Type B pancreatic cell (in vitro differentiated cells): ENCODE measurements at regions not wholly inside any gene's neighbourhood (a gene's known extent, or its start where the extent isn't known, plus 50 kb on each side); places are given as distances from the start of the nearest gene placed in this dataset.

Experiments
- DNase-seq: peaks from one replicate; pipeline ENCODE4 v3.0.0; 2021; ENCODE audit warnings: mixed read lengths; ENCODE audit not compliant: unreplicated experiment; ENCODE audit errors: extremely low spot score
- H3K27ac Mint-ChIP-seq: 2 replicates; pipeline ENCODE4 v1.8.0; 2021; ENCODE audit warnings: mild to moderate bottlenecking, mixed read lengths
- H3K27me3 Mint-ChIP-seq: 2 replicates; pipeline ENCODE4 v1.8.0; 2021; ENCODE audit warnings: mixed read lengths
- H3K36me3 Mint-ChIP-seq: 2 replicates; pipeline ENCODE4 v1.8.0; 2021; ENCODE audit warnings: mixed read lengths
- H3K4me1 Mint-ChIP-seq: one replicate; pipeline ENCODE4 v1.8.0; 2021; ENCODE audit warnings: mixed read lengths; ENCODE audit not compliant: unreplicated experiment
- H3K4me3 Mint-ChIP-seq: 2 replicates; pipeline ENCODE4 v1.8.0; 2021; ENCODE audit warnings: mild to moderate bottlenecking, mixed read lengths
- H3K9me3 Mint-ChIP-seq: 2 replicates; pipeline ENCODE4 v1.8.0; 2021; ENCODE audit warnings: mixed read lengths
- TF ChIP-seq, protein P1 (sequence below): fragments of 200-600 bp; sonication (generic); conservative IDR thresholded peaks from 2 replicates; pipeline ENCODE4 v1.5.0; 2021; ENCODE audit warnings: antibody characterized with exemption, mild to moderate bottlenecking

DNA sequence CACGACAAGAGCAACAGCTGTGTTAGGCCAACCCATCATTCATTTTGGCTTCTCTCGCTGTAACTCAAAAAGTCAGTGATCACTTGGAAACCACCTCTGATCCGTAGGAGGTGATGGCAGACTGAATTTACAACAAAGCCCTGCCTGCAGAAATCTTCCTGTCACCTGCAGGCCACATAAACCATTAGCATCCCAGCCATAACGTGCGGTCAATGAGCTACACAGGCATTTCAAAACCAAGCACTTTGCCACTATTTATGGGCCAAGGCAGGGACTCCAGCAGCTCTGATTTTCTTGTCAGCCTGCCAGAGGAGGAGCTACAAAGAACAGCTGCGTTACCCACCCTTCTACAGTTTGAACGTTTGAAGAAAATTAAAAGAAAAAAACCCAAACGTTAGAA is 228.1 kb upstream of the PPARGC1A start:
- Mint-ChIP-seq H3K27ac (no peak overlapping the region), H3K4me3 (no peak overlapping the region), H3K4me1 (no peaks in the 10 kb centered on the region), H3K36me3 (no peaks in the 10 kb centered on the region), H3K9me3 (no peaks in the 10 kb centered on the region), H3K27me3 (no peaks in the 10 kb centered on the region)
- TF ChIP-seq, protein P1, sequence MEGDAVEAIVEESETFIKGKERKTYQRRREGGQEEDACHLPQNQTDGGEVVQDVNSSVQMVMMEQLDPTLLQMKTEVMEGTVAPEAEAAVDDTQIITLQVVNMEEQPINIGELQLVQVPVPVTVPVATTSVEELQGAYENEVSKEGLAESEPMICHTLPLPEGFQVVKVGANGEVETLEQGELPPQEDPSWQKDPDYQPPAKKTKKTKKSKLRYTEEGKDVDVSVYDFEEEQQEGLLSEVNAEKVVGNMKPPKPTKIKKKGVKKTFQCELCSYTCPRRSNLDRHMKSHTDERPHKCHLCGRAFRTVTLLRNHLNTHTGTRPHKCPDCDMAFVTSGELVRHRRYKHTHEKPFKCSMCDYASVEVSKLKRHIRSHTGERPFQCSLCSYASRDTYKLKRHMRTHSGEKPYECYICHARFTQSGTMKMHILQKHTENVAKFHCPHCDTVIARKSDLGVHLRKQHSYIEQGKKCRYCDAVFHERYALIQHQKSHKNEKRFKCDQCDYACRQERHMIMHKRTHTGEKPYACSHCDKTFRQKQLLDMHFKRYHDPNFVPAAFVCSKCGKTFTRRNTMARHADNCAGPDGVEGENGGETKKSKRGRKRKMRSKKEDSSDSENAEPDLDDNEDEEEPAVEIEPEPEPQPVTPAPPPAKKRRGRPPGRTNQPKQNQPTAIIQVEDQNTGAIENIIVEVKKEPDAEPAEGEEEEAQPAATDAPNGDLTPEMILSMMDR, result no peak
- DNase-seq, result no peak

DNA sequence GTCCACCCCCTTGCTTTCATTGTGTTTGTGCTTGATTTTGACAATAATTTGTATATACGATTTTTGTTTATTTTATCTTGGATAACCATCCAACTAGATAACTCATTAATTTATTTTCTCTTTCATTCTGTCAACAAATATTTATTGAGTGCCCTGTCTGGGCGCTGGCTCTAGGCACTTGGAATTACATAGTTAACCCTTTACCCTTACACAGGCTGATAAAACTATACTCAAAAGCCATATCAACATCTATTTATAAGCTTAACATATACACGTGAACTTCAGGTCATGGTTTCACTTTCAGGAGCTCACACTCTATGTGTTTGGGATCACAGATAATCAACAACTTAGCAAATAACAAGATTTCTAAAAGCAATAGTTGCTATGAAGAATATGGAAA is 226.3 kb upstream of the PPARGC1A start:
- H3K4me1 Mint-ChIP-seq, result no peaks in the 10 kb centered on the region
- H3K27me3 Mint-ChIP-seq, result no peaks in the 10 kb centered on the region
- TF ChIP-seq, protein P1, result no peak
- no peaks in the 10 kb centered on the region for H3K9me3 Mint-ChIP-seq
- no peak for DNase-seq
- H3K27ac Mint-ChIP-seq, result no peak overlapping the region
- no peaks in the 10 kb centered on the region for H3K36me3 Mint-ChIP-seq
- H3K4me3 Mint-ChIP-seq, result no peak overlapping the region

DNA sequence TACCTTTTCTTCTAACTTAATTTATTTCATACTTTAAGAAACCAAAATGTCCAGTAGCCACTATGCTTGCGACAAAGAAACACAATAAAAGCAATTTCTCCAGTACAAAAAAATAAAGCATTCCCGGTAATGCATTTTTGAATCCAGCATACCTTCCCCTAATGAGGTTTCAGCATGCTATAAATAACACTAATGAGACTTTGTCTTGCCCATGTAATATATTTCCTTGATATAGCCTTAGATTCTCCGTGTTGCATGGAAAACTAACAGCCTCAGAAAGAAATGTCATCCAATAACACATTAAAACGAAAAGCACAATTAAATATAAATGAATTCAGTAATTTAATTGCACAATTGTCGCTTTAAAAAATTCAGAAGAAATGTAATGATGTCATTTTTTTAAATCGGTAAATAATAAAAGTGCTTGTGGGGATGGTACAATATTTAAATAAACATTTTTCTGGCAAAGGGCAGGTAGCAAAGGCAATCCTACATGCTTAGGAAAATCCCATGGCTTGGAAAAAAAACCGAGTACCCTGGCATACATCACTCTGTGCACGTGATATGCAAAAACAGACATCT is 225.2 kb upstream of the PPARGC1A start:
- Mint-ChIP-seq H3K4me1 (no peaks in the 10 kb centered on the region), H3K27me3 (no peaks in the 10 kb centered on the region), H3K36me3 (no peaks in the 10 kb centered on the region), H3K4me3 (no peak overlapping the region), H3K9me3 (no peaks in the 10 kb centered on the region), H3K27ac (no peak overlapping the region)
- DNase-seq, result no peak
- TF ChIP-seq, protein P1, result no peak

DNA sequence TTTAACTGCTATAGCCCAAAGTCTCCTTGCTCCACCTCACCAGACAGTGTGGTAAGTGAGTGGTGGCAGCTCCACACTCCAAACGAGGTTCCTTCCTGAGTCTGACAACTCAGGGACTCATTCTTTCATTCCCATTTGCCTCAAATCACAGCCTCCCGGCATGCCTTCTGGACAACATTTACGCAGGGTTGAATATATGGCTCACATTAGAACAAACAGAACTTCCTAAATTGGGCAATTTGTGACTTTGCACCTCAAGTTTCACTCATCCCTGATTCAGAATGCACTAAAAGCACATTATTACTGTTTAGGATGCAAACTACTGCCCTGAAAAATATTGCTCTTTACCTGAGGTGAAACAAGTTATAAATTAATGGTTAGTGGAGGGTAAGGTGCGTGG is 224.6 kb upstream of the PPARGC1A start:
- no peaks in the 10 kb centered on the region for H3K4me1 Mint-ChIP-seq
- no peaks in the 10 kb centered on the region for H3K36me3 Mint-ChIP-seq
- H3K27ac Mint-ChIP-seq, result no peak overlapping the region
- no peaks in the 10 kb centered on the region for H3K9me3 Mint-ChIP-seq
- TF ChIP-seq, protein P1, result no peak
- DNase-seq, result no peak
- no peak overlapping the region for H3K4me3 Mint-ChIP-seq
- H3K27me3 Mint-ChIP-seq, result no peaks in the 10 kb centered on the region

DNA sequence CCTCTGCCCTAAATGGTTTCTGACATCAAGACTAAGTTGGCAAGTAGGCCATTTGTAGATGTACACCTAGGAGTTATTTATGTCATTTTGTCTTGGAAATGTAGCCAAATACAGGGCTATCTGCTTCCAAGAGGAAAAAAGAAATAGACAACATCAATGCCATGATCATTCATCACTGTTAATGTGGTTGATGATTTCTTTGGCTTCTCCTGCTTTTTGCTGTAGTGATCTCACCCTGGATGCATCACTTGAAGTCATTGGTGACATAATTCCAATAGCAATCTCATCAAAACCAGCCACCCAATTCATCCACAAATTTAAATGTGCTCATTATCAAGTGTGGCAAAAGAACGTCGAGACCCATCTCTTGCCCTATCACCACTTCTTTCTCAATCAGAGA is 222.6 kb upstream of the PPARGC1A start:
- Mint-ChIP-seq H3K9me3 (no peaks in the 10 kb centered on the region), H3K27ac (no peak overlapping the region), H3K27me3 (no peaks in the 10 kb centered on the region), H3K4me3 (no peak overlapping the region), H3K36me3 (no peaks in the 10 kb centered on the region), H3K4me1 (no peaks in the 10 kb centered on the region)
- TF ChIP-seq, protein P1, result no peak
- no peak for DNase-seq

DNA sequence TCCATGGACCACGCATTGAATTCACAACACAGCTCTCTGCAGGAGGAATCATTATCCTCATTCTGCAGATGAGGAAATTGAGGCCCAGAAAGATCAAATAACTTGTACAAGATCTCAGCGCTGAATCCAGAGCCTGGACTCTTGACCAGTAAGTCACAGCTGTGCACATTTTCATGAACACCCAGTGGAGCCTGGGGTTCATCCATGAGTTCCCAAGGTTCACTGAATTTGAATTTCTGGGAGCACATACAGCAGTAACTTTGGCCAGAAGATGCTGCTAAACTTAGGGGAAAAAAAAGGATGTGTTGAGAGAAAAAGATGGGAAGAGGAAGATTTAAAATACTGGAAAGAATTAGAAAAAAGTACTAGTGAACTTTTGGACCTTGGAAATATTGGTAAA is 218.7 kb upstream of the PPARGC1A start:
- Mint-ChIP-seq H3K36me3 (no peaks in the 10 kb centered on the region), H3K9me3 (no peaks in the 10 kb centered on the region), H3K4me3 (no peak overlapping the region), H3K27me3 (no peaks in the 10 kb centered on the region), H3K27ac (no peak overlapping the region), H3K4me1 (no peaks in the 10 kb centered on the region)
- DNase-seq, result no peak
- TF ChIP-seq, protein P1, result no peak
